ENCODE measurements at regions not wholly inside any gene's neighbourhood (a gene's known extent, or its start where the extent isn't known, plus 50 kb on each side); places are given as distances from the start of the nearest gene placed in this dataset.

DNA sequence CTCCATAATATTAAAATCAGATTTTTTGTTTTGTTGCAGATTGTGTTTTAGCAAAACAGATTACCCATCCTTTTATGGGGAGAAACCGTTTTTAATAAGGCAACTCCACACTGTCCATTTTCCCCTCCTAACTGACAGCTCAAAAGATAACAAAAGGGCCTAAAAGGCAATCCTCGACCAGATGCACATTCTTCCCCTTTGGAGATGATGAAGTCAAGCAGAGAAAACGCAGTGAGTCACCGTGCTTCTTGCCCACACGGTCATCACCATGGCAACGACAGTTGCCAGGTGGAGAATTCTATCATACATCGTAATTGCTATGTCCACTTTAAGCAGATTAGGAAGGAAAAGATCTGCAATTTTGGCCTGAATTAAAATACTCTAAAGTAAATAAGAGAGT lies 96.4 kb downstream of the DIRAS2 start:
- H3K27ac ChIP-seq: no peak overlapping the region
- DNase-seq (ENCODE audit: low read depth, low spot score): peak; percentile 44

DNA sequence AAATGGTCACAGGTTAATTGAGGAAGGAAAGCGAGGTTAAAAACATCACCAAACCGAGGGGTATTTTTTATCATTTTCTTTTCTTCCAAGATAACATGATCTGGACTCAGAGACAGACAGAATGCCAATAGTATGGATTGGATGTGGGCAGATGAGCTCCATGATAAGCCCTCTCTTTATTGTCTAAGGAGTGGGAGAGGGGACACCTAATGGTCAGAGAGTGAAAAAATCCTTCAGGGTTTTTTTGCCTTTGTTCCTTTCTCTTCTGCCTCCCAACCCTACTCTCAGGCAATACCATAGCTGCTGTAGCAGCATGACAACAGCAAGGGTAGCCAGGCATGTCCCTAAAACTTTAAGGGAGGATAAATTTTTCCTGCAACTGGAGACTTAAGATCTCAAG lies 94.7 kb downstream of the DIRAS2 start:
- DNase-seq (ENCODE audit: low read depth, low spot score): no peak
- no peak overlapping the region for H3K27ac ChIP-seq

DNA sequence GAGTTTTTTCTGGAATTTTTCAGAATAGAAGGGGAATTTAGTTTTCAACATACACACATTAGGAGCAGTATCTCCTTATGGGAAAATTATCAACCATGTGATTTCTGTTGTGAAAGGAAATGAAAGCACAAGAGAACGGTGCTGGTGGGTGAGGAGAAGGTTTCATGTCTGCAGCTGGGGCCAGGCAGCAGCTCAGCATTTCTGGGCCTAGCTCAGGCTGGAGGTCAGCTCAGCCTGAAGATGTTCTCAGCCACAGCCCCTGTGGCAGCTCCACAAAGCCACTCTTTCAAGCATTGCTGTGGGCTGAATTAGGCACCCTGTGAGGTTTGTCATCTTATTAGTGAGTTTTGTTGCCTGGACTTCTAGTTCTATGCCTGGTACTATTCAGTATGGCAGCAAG lies 90.3 kb downstream of the DIRAS2 start:
- no peak overlapping the region for H3K27ac ChIP-seq
- no peak for DNase-seq (ENCODE audit: low read depth, low spot score)

DNA sequence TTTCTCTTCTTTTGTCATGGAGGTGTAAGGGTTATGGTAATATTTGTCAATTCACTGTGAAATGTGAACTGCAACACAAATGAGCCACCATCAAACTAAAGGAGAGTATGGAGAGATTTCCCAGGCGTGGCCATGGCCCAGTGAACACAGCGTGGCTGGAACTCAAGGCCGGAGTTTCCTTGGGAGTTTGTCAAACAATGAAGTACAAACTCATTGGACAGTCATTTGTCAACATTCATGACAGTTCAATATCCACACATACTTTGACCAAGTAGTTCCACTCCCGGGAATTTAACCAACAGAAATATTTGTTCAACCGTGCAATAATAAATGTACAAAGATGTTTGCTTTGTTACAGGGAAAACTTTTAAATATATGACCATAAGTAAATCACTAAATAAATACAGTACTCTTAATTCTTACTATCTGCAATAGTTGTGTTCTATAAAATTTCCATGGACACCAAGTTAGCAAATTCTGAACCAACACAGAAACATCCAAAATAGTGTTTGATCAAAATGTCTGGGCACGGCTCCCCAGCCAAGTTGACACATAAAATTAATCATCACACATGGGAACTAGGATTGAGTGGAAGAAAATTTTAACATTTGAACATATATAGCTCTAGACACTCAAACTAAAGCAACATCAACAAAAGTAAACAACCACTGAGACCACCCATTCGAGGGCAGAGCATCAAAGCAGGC lies 87.1 kb downstream of the DIRAS2 start:
- DNase-seq (ENCODE audit: low read depth, low spot score): no peak
- no peak overlapping the region for H3K27ac ChIP-seq

DNA sequence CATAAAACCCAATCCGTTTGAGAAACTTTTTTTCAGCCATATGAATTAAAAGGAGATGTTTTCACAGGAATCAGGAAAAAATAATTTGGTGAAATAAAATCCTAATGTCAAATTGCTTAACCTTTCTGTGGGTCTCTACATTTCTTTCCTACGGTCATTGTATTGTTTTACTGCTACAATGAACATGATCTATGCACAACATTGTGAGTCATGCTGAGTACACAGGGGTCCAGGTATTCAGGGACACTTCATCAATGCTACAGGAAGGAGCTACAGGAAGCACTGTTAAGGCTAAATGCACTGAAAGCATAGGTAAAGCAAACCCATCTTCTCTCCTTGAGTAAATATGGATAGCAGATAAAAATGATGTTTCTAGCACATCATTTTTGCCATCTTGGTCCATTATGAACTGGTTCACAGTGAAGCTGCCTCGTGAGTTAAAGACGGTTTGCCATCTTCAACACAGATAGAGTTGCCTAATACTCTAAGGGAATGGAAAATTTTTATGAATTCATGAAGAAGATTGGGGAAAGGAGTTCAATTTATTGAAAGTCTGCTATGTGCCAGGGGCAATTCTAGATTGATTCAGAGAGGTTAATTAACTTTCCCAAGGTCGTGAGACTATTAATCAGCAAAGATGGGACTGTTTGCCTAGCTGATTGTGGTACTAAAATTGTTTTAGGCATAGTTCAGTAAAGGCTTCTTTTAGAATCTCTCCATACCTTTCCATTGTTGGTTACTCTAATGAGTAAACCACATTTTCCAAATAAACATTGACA lies 85.5 kb downstream of the DIRAS2 start:
- no peak for DNase-seq (ENCODE audit: low read depth, low spot score)
- H3K27ac ChIP-seq: no peak overlapping the region

DNA sequence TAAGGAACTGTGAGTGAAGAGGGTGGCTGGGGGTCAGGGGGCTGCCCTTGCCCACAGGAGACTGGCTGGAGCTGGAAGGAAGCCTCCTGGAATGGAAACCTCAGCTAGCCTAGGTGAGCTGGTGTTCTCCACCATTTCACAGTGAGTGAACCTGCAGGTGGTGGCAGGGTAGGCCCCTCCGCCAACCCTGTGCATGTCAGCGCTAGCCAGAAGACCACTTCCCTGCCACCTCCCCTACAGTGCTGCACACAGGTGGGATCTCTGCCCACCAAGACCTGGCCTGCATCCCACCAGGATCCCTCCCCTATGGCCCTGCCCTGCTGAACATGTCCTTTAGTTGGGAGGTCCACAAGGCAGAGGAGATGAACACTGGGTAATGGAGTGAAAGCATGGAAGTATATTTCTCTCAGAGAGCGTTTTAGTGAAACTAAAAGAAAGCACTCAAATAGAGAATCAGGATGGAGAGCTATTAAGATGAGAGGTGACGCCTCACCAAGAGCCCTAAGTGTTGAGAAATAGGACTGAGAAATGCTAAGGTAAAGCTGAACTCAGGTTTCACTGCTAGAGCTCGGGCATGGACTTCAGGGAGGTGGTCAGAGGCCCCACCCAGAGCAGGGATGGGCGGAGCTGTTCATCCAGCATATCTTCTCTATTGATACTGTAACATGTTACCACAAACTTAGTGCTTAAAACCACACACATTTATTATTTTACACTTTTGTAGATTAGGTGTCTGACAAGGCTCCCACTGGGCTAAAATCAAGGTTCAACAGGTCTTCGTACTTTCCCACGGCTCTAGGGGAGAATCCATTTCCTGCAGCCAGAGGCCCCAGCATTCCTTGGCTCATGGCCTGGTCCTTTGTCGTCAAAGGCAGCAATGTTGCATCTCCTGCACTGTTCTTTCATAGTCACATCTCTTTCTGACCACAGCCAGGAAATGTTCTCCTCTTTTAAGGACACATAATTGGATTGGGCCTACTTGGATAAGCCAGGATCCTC lies 83.2 kb downstream of the DIRAS2 start:
- no peak for DNase-seq (ENCODE audit: low read depth, low spot score)
- H3K27ac ChIP-seq: no peak overlapping the region

Measured in epithelial cell of prostate (primary cell).